ENCODE measurements at regions not wholly inside any gene's neighbourhood (a gene's known extent, or its start where the extent isn't known, plus 50 kb on each side); places are given as distances from the start of the nearest gene placed in this dataset.

DNA sequence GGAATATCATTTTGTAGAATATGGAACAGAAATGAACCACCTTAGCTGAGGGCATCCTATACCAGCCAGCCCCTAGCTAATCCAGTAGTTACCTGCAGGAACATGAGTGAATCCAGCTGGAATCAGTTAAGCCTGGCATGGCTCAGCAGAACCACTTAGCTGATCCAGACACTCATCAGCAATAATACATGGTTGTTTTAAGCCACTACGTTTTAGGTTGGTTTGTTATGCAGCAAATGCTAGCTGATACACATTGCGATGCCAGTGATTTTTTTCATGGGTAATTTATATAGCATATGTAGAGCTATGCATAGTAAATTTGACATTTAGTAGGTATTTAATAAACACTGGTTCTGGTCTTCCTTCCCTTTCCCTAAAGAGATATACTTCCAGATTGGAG, 201.9 kb upstream of the JAG1 start:
- intact Hi-C loops (cut with micrococcal nuclease; ENCODE audit: unreplicated experiment) = no loop called here
- Histone ChIP-seq H4K20me1 (ENCODE audit: insufficient read depth, low read length) (no peaks in the 10 kb centered on the region), H3K4me2 (ENCODE audit: low read length) (no peak overlapping the region), H3K79me2 (ENCODE audit: insufficient read depth, low read depth, low read length) (no peaks in the 10 kb centered on the region), H3K9me2 (ENCODE audit: insufficient read depth, low read length) (no peaks in the 10 kb centered on the region), H3K4me3 (ENCODE audit: low read depth, low read length, poor library complexity, severe bottlenecking) (no peak overlapping the region), H3K27ac (ENCODE audit: low read depth, low read length, poor library complexity, severe bottlenecking) (no peak overlapping the region), H2AFZ (ENCODE audit: low read length) (no peak overlapping the region), H3K9me3 (ENCODE audit: low read length) (no peaks in the 10 kb centered on the region), H3K36me3 (ENCODE audit: insufficient read depth, low read length) (no peaks in the 10 kb centered on the region), H3K4me1 (ENCODE audit: insufficient read depth, low read length, poor library complexity, severe bottlenecking) (no peaks in the 10 kb centered on the region)
- BruUV-seq (replicated peaks) = no TSS peak
- ChIA-PET CTCF (ENCODE audit: unreplicated experiment) (no interaction called here), POLR2A (interaction anchor here (0.6 kb wide), 1 partner anchor 345 kb away, joined by 4 read pairs; no protein-coding TSS in a partner anchor)
- no peak for DNase-seq (ENCODE audit: low spot score)
- TF ChIP-seq CTCF (conservative IDR thresholded peaks at IDR 0.05; ENCODE audit: low read length) = no peak
- TF ChIP-seq EZH2phosphoT487 (IDR thresholded peaks at IDR 0.05; ENCODE audit: borderline replicate concordance, low read depth, low read length) = no peak

GRCh38 chr20:10876558-10876957, 202.8 kb upstream of the JAG1 start:
- no peak for TF ChIP-seq EZH2phosphoT487 (IDR thresholded peaks at IDR 0.05; ENCODE audit: borderline replicate concordance, low read depth, low read length)
- no peak for TF ChIP-seq CTCF (conservative IDR thresholded peaks at IDR 0.05; ENCODE audit: low read length)
- BruUV-seq (replicated peaks) = no TSS peak
- no peak overlapping the region for H2AFZ ChIP-seq (ENCODE audit: low read length)
- H3K4me1 ChIP-seq (ENCODE audit: insufficient read depth, low read length, poor library complexity, severe bottlenecking) = no peaks in the 10 kb centered on the region
- no peak overlapping the region for H3K27ac ChIP-seq (ENCODE audit: low read depth, low read length, poor library complexity, severe bottlenecking)
- H3K9me2 ChIP-seq (ENCODE audit: insufficient read depth, low read length) = no peaks in the 10 kb centered on the region
- no peak overlapping the region for H3K4me2 ChIP-seq (ENCODE audit: low read length)
- no peaks in the 10 kb centered on the region for H3K9me3 ChIP-seq (ENCODE audit: low read length)
- no peaks in the 10 kb centered on the region for H3K36me3 ChIP-seq (ENCODE audit: insufficient read depth, low read length)
- ChIA-PET CTCF (ENCODE audit: unreplicated experiment) (no interaction called here), POLR2A (interaction anchor here (1.0 kb wide), 1 partner anchor 15 kb away, joined by 3 read pairs; no protein-coding TSS in a partner anchor)
- no peaks in the 10 kb centered on the region for H4K20me1 ChIP-seq (ENCODE audit: insufficient read depth, low read length)
- no peaks in the 10 kb centered on the region for H3K79me2 ChIP-seq (ENCODE audit: insufficient read depth, low read depth, low read length)
- H3K4me3 ChIP-seq (ENCODE audit: low read depth, low read length, poor library complexity, severe bottlenecking) = no peak overlapping the region
- intact Hi-C loops (cut with micrococcal nuclease; ENCODE audit: unreplicated experiment) = no loop called here
- DNase-seq (ENCODE audit: low spot score) = no peak

DNA sequence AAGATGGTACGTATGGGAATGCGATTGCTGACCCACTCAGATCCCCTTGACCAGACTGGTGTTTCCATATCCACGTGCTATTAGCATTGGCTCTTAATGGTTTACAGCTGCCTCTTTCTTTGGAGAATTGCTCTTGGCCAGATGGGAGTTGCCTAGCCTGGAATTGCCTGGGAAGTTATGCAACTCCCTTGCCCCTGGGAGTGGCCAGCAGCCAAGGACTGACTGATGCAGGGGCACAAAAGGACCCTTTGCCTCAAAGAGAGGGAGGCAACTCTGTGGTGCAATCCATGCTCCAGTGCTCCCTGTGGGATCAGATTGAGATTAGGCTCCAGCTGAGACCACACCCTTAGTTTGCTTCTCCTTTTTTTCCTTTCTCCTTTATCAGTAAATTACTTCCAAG, 203.5 kb upstream of the JAG1 start:
- POLR2A ChIA-PET = interaction anchor here (1.0 kb wide), 1 partner anchor 14 kb away, joined by 3 read pairs; no protein-coding TSS in a partner anchor

More for the DNA sequence above, 203.5 kb upstream of the JAG1 start:
- Histone ChIP-seq H3K36me3 (ENCODE audit: insufficient read depth, low read length) (no peaks in the 10 kb centered on the region), H3K27ac (ENCODE audit: low read depth, low read length, poor library complexity, severe bottlenecking) (no peak overlapping the region), H3K9me2 (ENCODE audit: insufficient read depth, low read length) (no peaks in the 10 kb centered on the region), H3K79me2 (ENCODE audit: insufficient read depth, low read depth, low read length) (no peaks in the 10 kb centered on the region), H3K4me2 (ENCODE audit: low read length) (no peak overlapping the region), H4K20me1 (ENCODE audit: insufficient read depth, low read length) (no peaks in the 10 kb centered on the region), H3K4me3 (ENCODE audit: low read depth, low read length, poor library complexity, severe bottlenecking) (no peak overlapping the region), H3K4me1 (ENCODE audit: insufficient read depth, low read length, poor library complexity, severe bottlenecking) (no peaks in the 10 kb centered on the region), H3K9me3 (ENCODE audit: low read length) (no peaks in the 10 kb centered on the region), H2AFZ (ENCODE audit: low read length) (no peak overlapping the region)
- intact Hi-C loops (cut with micrococcal nuclease; ENCODE audit: unreplicated experiment) = no loop called here
- DNase-seq (ENCODE audit: low spot score) = no peak
- no TSS peak for BruUV-seq (replicated peaks)
- CTCF ChIA-PET (ENCODE audit: unreplicated experiment) = no interaction called here
- TF ChIP-seq EZH2phosphoT487 (IDR thresholded peaks at IDR 0.05; ENCODE audit: borderline replicate concordance, low read depth, low read length) (no peak), CTCF (conservative IDR thresholded peaks at IDR 0.05; ENCODE audit: low read length) (no peak)
